ENCODE measurements at regions not wholly inside any gene's neighbourhood (a gene's known extent, or its start where the extent isn't known, plus 50 kb on each side); places are given as distances from the start of the nearest gene placed in this dataset.

- Histone ChIP-seq H3K79me1 (ENCODE audit: low read length) (peaks cover 6% of the 10 kb centered on the region), H3K4me3 (ENCODE audit: low read depth, low read length) (no peak overlapping the region), H3K23ac (ENCODE audit: low read length) (no peak overlapping the region), H3K14ac (ENCODE audit: low read length) (no peak overlapping the region), H3K4me1 (ENCODE audit: control insufficient read depth in 1 of 2, insufficient read depth in 2 of 2, low read length in 2 of 2) (peaks cover 13 to 18% of the 10 kb centered on the region in 2 experiments), H3K79me2 (ENCODE audit: control insufficient read depth, insufficient read depth, low read length, poor library complexity) (no peaks in the 10 kb centered on the region), H4K91ac (ENCODE audit: low read depth, low read length) (peak overlapping the region; percentile 11), H3K4me2 (ENCODE audit: low read length) (no peak overlapping the region), H3K36me3 (ENCODE audit: control insufficient read depth in 1 of 2, insufficient read depth in 2 of 2, low read length in 2 of 2) (no peaks in the 10 kb centered on the region), H2AFZ (ENCODE audit: insufficient read depth, low read length, poor library complexity) (no peak overlapping the region), H3K9me3 (ENCODE audit: insufficient read depth, low read depth, low read length) (no peaks in the 10 kb centered on the region), H3K18ac (ENCODE audit: low read length) (no peak overlapping the region), H4K12ac (ENCODE audit: low read depth, low read length) (no peak overlapping the region), H3K27ac (ENCODE audit: low read depth, low read length) (peak overlapping the region; percentile 1), H3K9ac (ENCODE audit: low read length) (no peak overlapping the region), H2BK5ac (ENCODE audit: low read depth, low read length, poor library complexity) (peak overlapping the region; percentile 51), H4K8ac (ENCODE audit: low read depth, low read length) (no peak overlapping the region), H2BK12ac (ENCODE audit: low read length) (peak overlapping the region; percentile 61), H2BK120ac (ENCODE audit: insufficient read depth, low read length, poor library complexity) (no peak overlapping the region), H2AK5ac (ENCODE audit: low read length) (no peak overlapping the region), H3K4ac (ENCODE audit: low read depth, low read length) (no peak overlapping the region), H3K27me3 (ENCODE audit: insufficient read depth, low read length) (no peaks in the 10 kb centered on the region)
- DNase-seq: peak; percentile 72 to 77
- WGBS (ENCODE audit: extremely low coverage, insufficient coverage, insufficient read length): no CpG with 5 or more reads among the region's 2 CpGs
These were observed 88.3 kb upstream of the CTNNB1 start for GRCh38 chr3:41111011-41111410.

GRCh38 chr3:41112466-41112865 lies 86.8 kb upstream of the CTNNB1 start:
- H3K4me2 ChIP-seq (ENCODE audit: low read length): no peak overlapping the region
- no peak overlapping the region for H3K9ac ChIP-seq (ENCODE audit: low read length)
- H2BK12ac ChIP-seq (ENCODE audit: low read length): peak overlapping the region; percentile 41
- no CpG with 5 or more reads among the region's 2 CpGs for WGBS (ENCODE audit: extremely low coverage, insufficient coverage, insufficient read length)
- no peak overlapping the region for H2BK5ac ChIP-seq (ENCODE audit: low read depth, low read length, poor library complexity)
- no peak overlapping the region for H3K27ac ChIP-seq (ENCODE audit: low read depth, low read length)
- peaks cover 20 to 25% of the 10 kb centered on the region in 2 experiments for H3K4me1 ChIP-seq (ENCODE audit: control insufficient read depth in 1 of 2, insufficient read depth in 2 of 2, low read length in 2 of 2)
- no peaks in the 10 kb centered on the region for H3K27me3 ChIP-seq (ENCODE audit: insufficient read depth, low read length)
- H3K4me3 ChIP-seq (ENCODE audit: low read depth, low read length): no peak overlapping the region
- H3K18ac ChIP-seq (ENCODE audit: low read length): peak overlapping the region; percentile 10
- peaks cover 6% of the 10 kb centered on the region for H3K79me1 ChIP-seq (ENCODE audit: low read length)
- H4K8ac ChIP-seq (ENCODE audit: low read depth, low read length): no peak overlapping the region
- H3K4ac ChIP-seq (ENCODE audit: low read depth, low read length): no peak overlapping the region
- H4K91ac ChIP-seq (ENCODE audit: low read depth, low read length): peak overlapping the region; percentile 23
- no peaks in the 10 kb centered on the region for H3K79me2 ChIP-seq (ENCODE audit: control insufficient read depth, insufficient read depth, low read length, poor library complexity)
- no peaks in the 10 kb centered on the region for H3K9me3 ChIP-seq (ENCODE audit: insufficient read depth, low read depth, low read length)
- H3K23ac ChIP-seq (ENCODE audit: low read length): no peak overlapping the region
- no peak overlapping the region for H2BK120ac ChIP-seq (ENCODE audit: insufficient read depth, low read length, poor library complexity)
- no peak overlapping the region for H4K12ac ChIP-seq (ENCODE audit: low read depth, low read length)
- H2AFZ ChIP-seq (ENCODE audit: insufficient read depth, low read length, poor library complexity): no peak overlapping the region
- no peak overlapping the region for H3K14ac ChIP-seq (ENCODE audit: low read length)
- H2AK5ac ChIP-seq (ENCODE audit: low read length): no peak overlapping the region
- DNase-seq: no peak
- no peaks in the 10 kb centered on the region for H3K36me3 ChIP-seq (ENCODE audit: control insufficient read depth in 1 of 2, insufficient read depth in 2 of 2, low read length in 2 of 2)

DNA sequence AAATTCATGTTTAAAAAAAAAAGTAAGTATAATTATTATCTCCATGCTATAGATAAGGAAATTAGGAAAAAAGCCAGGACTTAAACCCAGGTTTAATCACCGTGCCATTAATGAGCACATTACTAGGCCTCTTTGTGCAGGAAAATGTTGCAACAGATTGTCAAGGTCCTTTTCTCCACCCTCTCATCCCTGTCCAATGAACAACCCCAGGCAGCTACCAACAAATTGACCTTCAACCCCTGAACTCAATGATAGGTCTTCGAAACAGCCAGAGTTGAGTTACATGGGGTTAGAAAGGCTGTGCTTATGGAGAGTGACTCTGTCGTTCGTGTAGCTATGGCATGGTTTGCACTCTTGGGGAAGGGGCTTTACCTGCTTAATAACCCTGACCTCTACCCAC lies 84.2 kb upstream of the CTNNB1 start:
- H3K14ac ChIP-seq (ENCODE audit: low read length): no peak overlapping the region
- H2BK12ac ChIP-seq (ENCODE audit: low read length): peak overlapping the region; percentile 32
- DNase-seq: no peak
- no peak overlapping the region for H3K4me2 ChIP-seq (ENCODE audit: low read length)
- no peak overlapping the region for H3K27ac ChIP-seq (ENCODE audit: low read depth, low read length)
- no peak overlapping the region for H3K9ac ChIP-seq (ENCODE audit: low read length)
- no peak overlapping the region for H4K8ac ChIP-seq (ENCODE audit: low read depth, low read length)
- no peaks in the 10 kb centered on the region for H3K36me3 ChIP-seq (ENCODE audit: control insufficient read depth in 1 of 2, insufficient read depth in 2 of 2, low read length in 2 of 2)
- no peak overlapping the region for H2AFZ ChIP-seq (ENCODE audit: insufficient read depth, low read length, poor library complexity)
- H3K18ac ChIP-seq (ENCODE audit: low read length): no peak overlapping the region
- H3K9me3 ChIP-seq (ENCODE audit: insufficient read depth, low read depth, low read length): no peaks in the 10 kb centered on the region
- no peak overlapping the region for H4K91ac ChIP-seq (ENCODE audit: low read depth, low read length)
- no peaks in the 10 kb centered on the region for H3K79me2 ChIP-seq (ENCODE audit: control insufficient read depth, insufficient read depth, low read length, poor library complexity)
- H3K4me1 ChIP-seq (ENCODE audit: control insufficient read depth in 1 of 2, insufficient read depth in 2 of 2, low read length in 2 of 2): peaks cover 22 to 33% of the 10 kb centered on the region in 2 experiments
- no peak overlapping the region for H2BK120ac ChIP-seq (ENCODE audit: insufficient read depth, low read length, poor library complexity)
- no peaks in the 10 kb centered on the region for H3K27me3 ChIP-seq (ENCODE audit: insufficient read depth, low read length)
- no peak overlapping the region for H3K23ac ChIP-seq (ENCODE audit: low read length)
- no peak overlapping the region for H3K4me3 ChIP-seq (ENCODE audit: low read depth, low read length)
- no peak overlapping the region for H2BK5ac ChIP-seq (ENCODE audit: low read depth, low read length, poor library complexity)
- no peak overlapping the region for H4K12ac ChIP-seq (ENCODE audit: low read depth, low read length)
- peaks cover 8% of the 10 kb centered on the region for H3K79me1 ChIP-seq (ENCODE audit: low read length)
- H3K4ac ChIP-seq (ENCODE audit: low read depth, low read length): no peak overlapping the region
- H2AK5ac ChIP-seq (ENCODE audit: low read length): no peak overlapping the region
- no CpG with 5 or more reads among the region's 4 CpGs for WGBS (ENCODE audit: extremely low coverage, insufficient coverage, insufficient read length)

DNA sequence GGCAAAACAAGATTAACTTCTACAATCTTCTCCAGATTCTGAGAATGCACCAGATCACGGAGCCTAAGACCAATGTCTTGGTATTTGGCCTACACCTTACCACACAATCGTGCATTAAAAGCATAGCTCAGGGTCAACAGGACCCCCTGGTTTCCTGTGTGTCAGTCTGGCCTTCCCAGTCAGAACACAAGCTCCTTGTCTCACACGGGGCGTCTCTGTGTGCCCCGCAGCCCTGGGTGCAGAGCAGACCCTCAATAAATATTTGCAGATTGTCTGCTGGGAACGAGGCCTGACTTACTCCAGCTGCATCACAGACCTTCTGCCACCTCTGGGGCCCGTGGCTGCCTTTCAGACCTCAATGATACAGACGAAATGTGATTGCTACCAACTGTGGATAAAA lies 82.5 kb upstream of the CTNNB1 start:
- Histone ChIP-seq H3K9me3 (ENCODE audit: insufficient read depth, low read depth, low read length) (no peaks in the 10 kb centered on the region), H3K18ac (ENCODE audit: low read length) (no peak overlapping the region), H3K4me2 (ENCODE audit: low read length) (no peak overlapping the region), H3K27me3 (ENCODE audit: insufficient read depth, low read length) (no peaks in the 10 kb centered on the region), H4K91ac (ENCODE audit: low read depth, low read length) (peak overlapping the region; percentile 37), H3K4me3 (ENCODE audit: low read depth, low read length) (no peak overlapping the region), H2AK5ac (ENCODE audit: low read length) (no peak overlapping the region), H2BK120ac (ENCODE audit: insufficient read depth, low read length, poor library complexity) (peak overlapping the region; percentile 15), H3K36me3 (ENCODE audit: control insufficient read depth in 1 of 2, insufficient read depth in 2 of 2, low read length in 2 of 2) (no peaks in the 10 kb centered on the region), H4K8ac (ENCODE audit: low read depth, low read length) (no peak overlapping the region), H2BK12ac (ENCODE audit: low read length) (peak overlapping the region; percentile 27), H3K4me1 (ENCODE audit: control insufficient read depth in 1 of 2, insufficient read depth in 2 of 2, low read length in 2 of 2) (peaks cover 11 to 30% of the 10 kb centered on the region in 2 experiments), H2AFZ (ENCODE audit: insufficient read depth, low read length, poor library complexity) (no peak overlapping the region), H2BK5ac (ENCODE audit: low read depth, low read length, poor library complexity) (no peak overlapping the region), H3K79me1 (ENCODE audit: low read length) (peaks cover 9% of the 10 kb centered on the region), H3K4ac (ENCODE audit: low read depth, low read length) (peak overlapping the region; percentile 14), H4K12ac (ENCODE audit: low read depth, low read length) (no peak overlapping the region), H3K27ac (ENCODE audit: low read depth, low read length) (no peak overlapping the region), H3K9ac (ENCODE audit: low read length) (no peak overlapping the region), H3K14ac (ENCODE audit: low read length) (peak overlapping the region; percentile 24), H3K23ac (ENCODE audit: low read length) (no peak overlapping the region), H3K79me2 (ENCODE audit: control insufficient read depth, insufficient read depth, low read length, poor library complexity) (no peaks in the 10 kb centered on the region)
- WGBS (ENCODE audit: extremely low coverage, insufficient coverage, insufficient read length): no CpG with 5 or more reads among the region's 8 CpGs
- DNase-seq: no peak

All from trophoblast cell (in vitro differentiated cells and primary cell).